Stimulated activated CD4-positive, alpha-beta T cell treated with anti-CD3 and anti-CD28 coated beads, Interleukin-12 subunit alpha, Interleukin-12 subunit beta, amount 100 ng/mL, for 4 hours (primary cell): ENCODE measurements at regions not wholly inside any gene's neighbourhood (a gene's known extent, or its start where the extent isn't known, plus 50 kb on each side); places are given as distances from the start of the nearest gene placed in this dataset.
"Not testable (repeated sequence)": the region's sequence is repeated elsewhere in the genome, so short reads cannot be mapped to it uniquely, and the experiment has no call there.

Source experiments
- DNase-seq: peaks from one replicate; pipeline ENCODE4 v3.0.0-alpha.2; 2020

- DNase-seq = no peak
These were observed 302.7 kb downstream of the MAN2A1 start for GRCh38 chr5:109992264-109992915.

- no peak for DNase-seq
These were observed 304.4 kb downstream of the MAN2A1 start for GRCh38 chr5:109994135-109994534.

- DNase-seq = no peak
These were observed 306.5 kb downstream of the MAN2A1 start for GRCh38 chr5:109996246-109996645.

GRCh38 chr5:109997161-109997560 lies 307.4 kb downstream of the MAN2A1 start:
- no peak for DNase-seq

- no peak for DNase-seq
These were observed 308.5 kb downstream of the MAN2A1 start for GRCh38 chr5:109998208-109998607.

GRCh38 chr5:109998726-109999125 lies 309.0 kb downstream of the MAN2A1 start:
- DNase-seq = no peak

GRCh38 chr5:110001648-110002047 lies 311.9 kb downstream of the MAN2A1 start:
- DNase-seq = no peak

- DNase-seq = no peak
These were observed 312.9 kb downstream of the MAN2A1 start for GRCh38 chr5:110002652-110003051.

- not testable (repeated sequence) for DNase-seq
These were observed 316.3 kb downstream of the MAN2A1 start for GRCh38 chr5:110005907-110006562.

GRCh38 chr5:110007101-110007500 lies 317.4 kb downstream of the MAN2A1 start:
- no peak for DNase-seq

GRCh38 chr5:110008131-110008530 lies 318.4 kb downstream of the MAN2A1 start:
- no peak for DNase-seq

- DNase-seq = no peak
These were observed 322.4 kb downstream of the MAN2A1 start for GRCh38 chr5:110012145-110012544.

GRCh38 chr5:110013017-110013416 lies 323.3 kb downstream of the MAN2A1 start:
- no peak for DNase-seq

- DNase-seq = no peak
These were observed 328.1 kb downstream of the MAN2A1 start for GRCh38 chr5:110017854-110018253.

- DNase-seq = no peak
These were observed 328.8 kb downstream of the MAN2A1 start for GRCh38 chr5:110018509-110018908.

GRCh38 chr5:110019119-110019518 lies 329.4 kb downstream of the MAN2A1 start:
- no peak for DNase-seq

- DNase-seq = no peak
These were observed 330.1 kb downstream of the MAN2A1 start for GRCh38 chr5:110019780-110020179.

- no peak for DNase-seq
These were observed 331.5 kb downstream of the MAN2A1 start for GRCh38 chr5:110021251-110021650.

- no peak for DNase-seq
These were observed 335.4 kb downstream of the MAN2A1 start for GRCh38 chr5:110025160-110025559.

GRCh38 chr5:110027527-110028322 lies 338.0 kb downstream of the MAN2A1 start:
- DNase-seq = no peak

- DNase-seq = no peak
These were observed 341.8 kb downstream of the MAN2A1 start for GRCh38 chr5:110031402-110032140.

GRCh38 chr5:110032376-110032775 lies 342.6 kb downstream of the MAN2A1 start:
- no peak for DNase-seq

- no peak for DNase-seq
These were observed 344.4 kb downstream of the MAN2A1 start for GRCh38 chr5:110034056-110034600.
